GM06990 (cell line): ENCODE measurements at regions not wholly inside any gene's neighbourhood (a gene's known extent, or its start where the extent isn't known, plus 50 kb on each side); places are given as distances from the start of the nearest gene placed in this dataset.

Source experiments
- DNase-seq: peaks from one replicate; pipeline ENCODE4 v3.0.0-alpha.2; 2011; ENCODE audit not compliant: insufficient read length; ENCODE audit errors: extremely low read depth
- H3K27me3 ChIP-seq: replicated peaks from 2 replicates; pipeline ENCODE4 v1.6.0; 2011; ENCODE audit warnings: low read length; ENCODE audit not compliant: control insufficient read depth, insufficient read depth
- H3K36me3 ChIP-seq: 2 replicates; pipeline ENCODE4 v1.5.1; 2011; ENCODE audit warnings: low read length; ENCODE audit not compliant: control insufficient read depth, insufficient read depth
- H3K4me3 ChIP-seq: replicated peaks from 2 replicates; pipeline ENCODE4 v1.5.1; 2011; ENCODE audit warnings: low read depth, mild to moderate bottlenecking, control low read depth, low read length
- TF ChIP-seq, protein P1 (sequence below): IDR thresholded peaks from 2 replicates; pipeline ENCODE4 v1.5.1; 2011; ENCODE audit warnings: low read length, control low read depth, mild to moderate bottlenecking, inconsistent platforms; ENCODE audit not compliant: insufficient read depth, poor library complexity, severe bottlenecking

DNA sequence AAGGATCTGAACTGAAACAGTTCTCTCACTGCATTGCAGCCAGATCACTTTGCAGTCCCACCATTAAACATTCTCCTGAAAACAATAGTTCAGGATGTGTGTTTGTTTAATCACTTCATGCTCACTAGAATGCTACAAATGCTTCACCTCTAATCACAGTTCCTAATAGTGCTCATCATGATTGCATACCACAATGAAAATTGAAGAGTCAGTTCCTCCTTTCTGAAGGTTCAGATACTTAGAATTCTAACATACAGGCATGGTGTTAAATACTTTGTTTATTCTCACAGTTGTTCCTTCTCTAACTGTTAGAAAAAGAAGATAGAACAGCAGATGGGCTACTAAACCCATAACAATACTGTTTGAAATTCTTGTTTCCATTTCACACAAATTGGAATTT is 622.3 kb upstream of the ACVR2A start:
- TF ChIP-seq, protein P1, sequence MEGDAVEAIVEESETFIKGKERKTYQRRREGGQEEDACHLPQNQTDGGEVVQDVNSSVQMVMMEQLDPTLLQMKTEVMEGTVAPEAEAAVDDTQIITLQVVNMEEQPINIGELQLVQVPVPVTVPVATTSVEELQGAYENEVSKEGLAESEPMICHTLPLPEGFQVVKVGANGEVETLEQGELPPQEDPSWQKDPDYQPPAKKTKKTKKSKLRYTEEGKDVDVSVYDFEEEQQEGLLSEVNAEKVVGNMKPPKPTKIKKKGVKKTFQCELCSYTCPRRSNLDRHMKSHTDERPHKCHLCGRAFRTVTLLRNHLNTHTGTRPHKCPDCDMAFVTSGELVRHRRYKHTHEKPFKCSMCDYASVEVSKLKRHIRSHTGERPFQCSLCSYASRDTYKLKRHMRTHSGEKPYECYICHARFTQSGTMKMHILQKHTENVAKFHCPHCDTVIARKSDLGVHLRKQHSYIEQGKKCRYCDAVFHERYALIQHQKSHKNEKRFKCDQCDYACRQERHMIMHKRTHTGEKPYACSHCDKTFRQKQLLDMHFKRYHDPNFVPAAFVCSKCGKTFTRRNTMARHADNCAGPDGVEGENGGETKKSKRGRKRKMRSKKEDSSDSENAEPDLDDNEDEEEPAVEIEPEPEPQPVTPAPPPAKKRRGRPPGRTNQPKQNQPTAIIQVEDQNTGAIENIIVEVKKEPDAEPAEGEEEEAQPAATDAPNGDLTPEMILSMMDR = no peak
- DNase-seq = no peak
- H3K36me3 ChIP-seq = no peaks in the 10 kb centered on the region
- no peak overlapping the region for H3K4me3 ChIP-seq
- no peaks in the 10 kb centered on the region for H3K27me3 ChIP-seq

DNA sequence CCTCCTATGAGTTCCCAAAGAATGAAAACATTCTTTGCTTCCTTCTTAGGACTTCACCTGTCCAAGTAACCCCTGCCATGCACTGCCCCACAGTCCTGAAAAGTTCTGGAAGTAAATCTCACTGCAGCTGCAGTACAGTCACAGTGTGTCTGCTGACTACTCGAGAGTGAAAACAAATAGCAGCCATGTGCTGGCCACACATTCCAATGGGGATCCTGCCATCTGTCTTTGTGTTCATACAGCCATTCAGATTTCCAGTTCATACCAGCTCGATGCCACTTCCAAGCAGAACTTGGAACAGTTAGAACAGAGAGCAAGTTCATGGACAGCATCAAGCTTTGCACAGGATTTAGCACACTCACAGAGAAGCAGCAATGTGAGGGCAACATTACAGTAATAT is 629.9 kb upstream of the ACVR2A start:
- H3K27me3 ChIP-seq = no peaks in the 10 kb centered on the region
- H3K4me3 ChIP-seq = no peak overlapping the region
- DNase-seq = no peak
- TF ChIP-seq, protein P1 = no peak
- H3K36me3 ChIP-seq = no peaks in the 10 kb centered on the region

DNA sequence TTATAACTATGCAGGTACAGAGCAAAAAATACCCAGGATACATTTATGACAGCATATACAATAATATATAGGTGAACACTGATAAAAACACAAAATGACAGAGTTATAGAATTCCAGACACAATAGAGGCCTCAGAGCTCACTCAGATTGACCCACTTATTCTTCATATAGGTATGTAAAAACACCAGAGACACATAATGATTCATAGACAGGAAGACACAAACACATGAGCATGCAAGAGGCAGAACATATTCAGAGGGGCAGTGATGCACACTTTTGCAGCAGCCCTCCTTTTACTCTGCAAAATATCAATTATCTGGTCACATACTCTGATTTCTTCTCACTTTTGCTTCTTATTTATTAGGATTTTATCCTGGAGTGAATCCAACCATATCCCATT is 633.3 kb upstream of the ACVR2A start:
- no peaks in the 10 kb centered on the region for H3K36me3 ChIP-seq
- no peak for DNase-seq
- TF ChIP-seq, protein P1 = no peak
- H3K27me3 ChIP-seq = no peaks in the 10 kb centered on the region
- no peak overlapping the region for H3K4me3 ChIP-seq

DNA sequence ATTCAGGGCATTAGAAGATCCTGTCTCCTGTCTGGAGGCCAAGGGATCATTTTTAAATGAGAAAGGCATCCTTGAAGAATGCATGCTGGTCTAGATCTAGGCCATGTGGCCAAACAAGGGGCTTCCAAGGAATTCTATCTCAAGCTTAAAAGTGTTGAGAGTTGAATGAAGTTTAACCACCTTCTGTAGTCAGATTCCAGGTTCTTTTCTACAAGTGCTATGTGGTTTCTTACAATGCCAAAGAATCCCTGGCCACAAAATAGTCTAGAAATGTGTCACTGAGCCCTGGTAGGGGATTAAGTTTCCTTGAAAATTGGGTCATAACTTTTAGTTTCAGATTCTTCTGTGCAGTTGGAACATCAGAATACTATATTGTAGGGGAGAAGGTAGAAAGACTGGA is 640.7 kb upstream of the ACVR2A start:
- TF ChIP-seq, protein P1 = no peak
- Histone ChIP-seq H3K27me3 (no peaks in the 10 kb centered on the region), H3K4me3 (no peak overlapping the region), H3K36me3 (no peaks in the 10 kb centered on the region)
- DNase-seq = no peak

DNA sequence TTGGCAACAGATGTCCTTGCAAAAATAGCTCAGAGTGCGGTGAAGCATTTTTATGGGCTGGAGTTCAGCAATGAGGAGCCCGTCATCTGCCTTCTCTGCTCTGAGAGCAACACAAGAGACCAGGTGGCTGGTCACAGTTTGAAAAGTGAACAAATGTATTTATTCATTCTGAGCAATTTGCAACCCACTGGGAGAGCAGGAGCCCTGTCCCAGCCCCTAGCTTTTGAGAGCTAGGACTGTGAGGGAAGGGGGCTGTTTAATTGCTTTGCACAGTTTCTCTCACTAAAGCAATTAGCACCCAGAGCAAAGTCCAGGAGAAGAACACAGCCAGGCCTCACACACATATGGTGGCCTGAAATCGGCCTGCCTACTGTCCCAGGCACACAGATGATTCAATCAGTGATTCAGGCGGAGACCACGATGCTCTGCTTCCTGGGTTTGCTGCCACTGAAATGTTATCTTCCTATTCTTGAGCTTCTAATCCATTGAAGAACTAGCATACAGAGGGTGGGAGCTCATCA is 646.1 kb upstream of the ACVR2A start:
- Histone ChIP-seq H3K36me3 (no peaks in the 10 kb centered on the region), H3K27me3 (no peaks in the 10 kb centered on the region), H3K4me3 (no peak overlapping the region)
- DNase-seq = no peak
- TF ChIP-seq, protein P1 = no peak

DNA sequence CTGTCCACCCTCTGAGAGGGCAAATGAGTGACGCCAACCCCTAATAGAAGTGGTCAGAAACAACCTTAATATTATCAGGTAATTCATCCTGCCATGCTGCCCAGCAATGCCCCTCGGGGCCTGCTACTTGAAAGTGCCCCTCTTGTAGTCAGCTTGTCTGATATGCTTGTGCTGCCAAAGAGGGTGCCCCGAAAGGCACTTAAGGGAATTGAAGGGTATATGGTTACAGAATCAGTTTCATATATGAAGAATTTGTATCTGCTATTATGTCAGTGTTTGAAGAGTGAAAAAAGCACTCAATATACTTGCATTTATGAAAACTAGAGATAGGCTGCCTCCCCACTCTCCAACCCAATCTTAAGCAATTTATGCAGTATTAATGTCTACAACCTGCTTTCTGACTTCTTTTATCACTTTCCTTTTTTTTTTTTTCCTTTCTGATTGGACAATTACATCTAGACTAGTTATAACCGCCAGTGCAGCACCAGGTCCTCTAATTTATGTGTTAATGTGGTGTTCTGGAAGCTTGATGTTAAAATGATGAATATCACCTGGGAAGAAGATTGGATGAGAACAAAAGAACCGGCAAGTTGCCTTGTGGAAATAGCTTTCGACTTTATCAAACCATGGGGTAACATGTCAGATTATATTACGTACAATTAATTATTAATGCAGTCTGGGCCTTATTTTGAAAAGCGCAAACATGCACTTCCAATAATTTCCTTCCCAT is 646.9 kb upstream of the ACVR2A start:
- TF ChIP-seq, protein P1 = no peak
- no peak for DNase-seq
- Histone ChIP-seq H3K4me3 (no peak overlapping the region), H3K36me3 (no peaks in the 10 kb centered on the region), H3K27me3 (no peaks in the 10 kb centered on the region)
